Gastroesophageal sphincter (tissue), 3 donors: ENCODE measurements at regions not wholly inside any gene's neighbourhood (a gene's known extent, or its start where the extent isn't known, plus 50 kb on each side); places are given as distances from the start of the nearest gene placed in this dataset.

ENCODE experiments used
- CTCF ChIP-seq, 4 experiments: fragments of 200-600 bp in 2 of 4; fragments of 450-650 bp in 2 of 4; sonication (generic) in 1 of 4; IDR thresholded peaks; one replicate each; pipeline ENCODE4 v1.5.1; 2017 to 2019; ENCODE audit warnings: antibody characterized with exemption in 4 of 4, mild to moderate bottlenecking in 2 of 4, moderate library complexity in 2 of 4
- POLR2AphosphoS5 ChIP-seq: sonication (generic); formaldehyde crosslinking; IDR thresholded peaks from one replicate; pipeline ENCODE4 v1.6.1; 2017; ENCODE audit warnings: antibody characterized with exemption

GRCh38 chr2:187857826-187858225 lies 303.6 kb upstream of the TFPI start:
- TF ChIP-seq POLR2AphosphoS5 (no peak), CTCF (IDR thresholded peaks at IDR 0.05) (no peak)
